ENCODE measurements at regions not wholly inside any gene's neighbourhood (a gene's known extent, or its start where the extent isn't known, plus 50 kb on each side); places are given as distances from the start of the nearest gene placed in this dataset.

DNA sequence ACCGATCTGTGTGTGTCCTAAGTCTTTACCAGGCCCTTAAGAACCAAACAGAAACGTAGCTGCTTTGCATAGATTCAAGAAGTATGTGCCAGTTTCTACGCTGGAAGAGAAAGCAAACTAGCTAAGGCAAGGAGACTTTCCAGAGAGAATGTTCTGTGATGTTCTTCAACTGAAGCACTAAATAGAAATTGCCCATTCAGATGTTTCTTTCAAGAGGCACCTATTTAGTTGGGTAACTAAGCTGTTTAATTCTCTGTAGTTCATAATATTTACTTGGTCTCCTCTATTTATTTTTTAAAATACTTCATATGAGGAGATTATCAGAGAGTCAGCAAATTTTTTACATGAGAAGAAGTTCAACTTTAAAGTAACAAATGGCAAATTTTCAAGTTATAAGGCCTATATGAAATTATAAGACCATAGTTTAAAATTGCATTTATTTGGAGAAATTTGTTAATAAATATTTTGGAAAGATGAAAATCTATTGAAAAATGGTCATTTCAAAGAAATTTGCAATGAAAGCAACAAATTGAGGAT, 279.0 kb downstream of the NEBL start:
- H3K36me3 ChIP-seq = no peaks in the 10 kb centered on the region

DNA sequence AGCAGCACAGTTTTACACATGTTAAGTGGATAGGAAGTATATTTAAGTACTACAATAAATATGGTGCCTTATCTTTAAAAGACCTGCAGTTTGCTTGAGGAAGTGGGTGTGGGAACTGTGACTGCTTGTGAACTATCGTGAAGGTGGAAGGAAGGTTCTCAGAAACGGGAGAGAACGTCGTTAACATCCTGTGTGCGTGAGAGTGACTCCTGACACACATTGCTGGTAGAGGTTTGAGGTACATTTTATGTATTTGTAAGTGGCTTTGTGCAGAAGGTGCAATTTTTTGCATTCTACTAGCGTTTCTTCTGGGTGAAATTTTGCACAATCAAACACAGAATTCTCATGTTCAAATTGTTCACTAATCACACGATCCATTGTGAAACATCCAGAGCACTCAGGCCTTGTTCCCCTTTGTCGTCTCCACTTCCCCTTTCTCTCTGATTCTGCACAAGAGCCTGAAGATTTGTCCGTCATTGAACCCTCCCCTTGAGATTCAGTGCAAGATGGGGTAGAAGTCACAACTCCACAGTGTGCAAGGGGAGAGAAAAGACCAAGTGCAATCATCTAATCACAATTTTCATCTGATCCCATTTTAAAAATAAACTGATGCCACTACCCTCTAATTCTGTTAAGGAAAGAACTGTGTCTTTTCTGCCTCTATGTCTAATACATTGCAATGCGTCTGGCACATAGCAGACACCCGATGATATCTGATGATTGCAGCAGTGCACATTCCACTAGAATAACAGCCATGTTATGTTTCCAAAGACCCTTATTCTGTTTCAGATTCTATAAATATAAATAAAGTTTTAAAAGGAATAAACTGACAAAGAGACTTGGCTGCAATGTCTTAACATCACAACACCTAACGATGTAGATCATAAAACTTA, 279.9 kb downstream of the NEBL start:
- Histone ChIP-seq H3K36me3 (no peaks in the 10 kb centered on the region), H3K4me3 (no peak overlapping the region), H3K9me3 (replicated peaks) (no peaks in the 10 kb centered on the region), H3K27me3 (replicated peaks) (no peaks in the 10 kb centered on the region), H3K27ac (no peak overlapping the region), H3K4me1 (replicated peaks) (no peaks in the 10 kb centered on the region)
- DNase-seq (ENCODE audit: low read depth in 1 of 2, low spot score in 2 of 2) = no peak

More for the DNA sequence above, 279.0 kb downstream of the NEBL start:
- Histone ChIP-seq H3K27me3 (replicated peaks) (no peaks in the 10 kb centered on the region), H3K4me1 (replicated peaks) (peaks cover 5% of the 10 kb centered on the region; the same call in 1 of the 2 replicates), H3K27ac (no peak overlapping the region), H3K4me3 (no peak overlapping the region), H3K9me3 (replicated peaks) (no peaks in the 10 kb centered on the region)
- no peak for DNase-seq (ENCODE audit: low read depth in 1 of 2, low spot score in 2 of 2)

GRCh38 chr10:20616056-20616671, 280.9 kb downstream of the NEBL start:
- Histone ChIP-seq H3K27me3 (replicated peaks) (no peaks in the 10 kb centered on the region), H3K27ac (no peak overlapping the region), H3K9me3 (replicated peaks) (no peaks in the 10 kb centered on the region), H3K36me3 (no peaks in the 10 kb centered on the region), H3K4me1 (replicated peaks) (no peaks in the 10 kb centered on the region), H3K4me3 (no peak overlapping the region)
- no peak for DNase-seq (ENCODE audit: low read depth in 1 of 2, low spot score in 2 of 2)

- no peaks in the 10 kb centered on the region for H3K9me3 ChIP-seq (replicated peaks)
- H3K36me3 ChIP-seq = no peaks in the 10 kb centered on the region
- H3K27ac ChIP-seq = no peak overlapping the region
- DNase-seq (ENCODE audit: low read depth in 1 of 2, low spot score in 2 of 2) = no peak
- H3K4me1 ChIP-seq (replicated peaks) = no peaks in the 10 kb centered on the region
- H3K27me3 ChIP-seq (replicated peaks) = no peaks in the 10 kb centered on the region
- H3K4me3 ChIP-seq = no peak overlapping the region
Observed at GRCh38 chr10:20615395-20615794, 281.7 kb downstream of the NEBL start.

GRCh38 chr10:20614911-20615310, 282.2 kb downstream of the NEBL start:
- no peaks in the 10 kb centered on the region for H3K4me1 ChIP-seq (replicated peaks)
- H3K27me3 ChIP-seq (replicated peaks) = no peaks in the 10 kb centered on the region
- no peaks in the 10 kb centered on the region for H3K9me3 ChIP-seq (replicated peaks)
- H3K27ac ChIP-seq = no peak overlapping the region
- no peaks in the 10 kb centered on the region for H3K36me3 ChIP-seq
- H3K4me3 ChIP-seq = no peak overlapping the region
- DNase-seq (ENCODE audit: low read depth in 1 of 2, low spot score in 2 of 2) = no peak

- H3K9me3 ChIP-seq (replicated peaks) = no peaks in the 10 kb centered on the region
- H3K27me3 ChIP-seq (replicated peaks) = no peaks in the 10 kb centered on the region
- H3K4me3 ChIP-seq = no peak overlapping the region
- no peak for DNase-seq (ENCODE audit: low read depth in 1 of 2, low spot score in 2 of 2)
- no peaks in the 10 kb centered on the region for H3K4me1 ChIP-seq (replicated peaks)
- H3K36me3 ChIP-seq = no peaks in the 10 kb centered on the region
- H3K27ac ChIP-seq = no peak overlapping the region
Observed at GRCh38 chr10:20608503-20608902, 288.6 kb downstream of the NEBL start.

- no peaks in the 10 kb centered on the region for H3K4me1 ChIP-seq (replicated peaks)
- H3K4me3 ChIP-seq = no peak overlapping the region
- no peaks in the 10 kb centered on the region for H3K27me3 ChIP-seq (replicated peaks)
- H3K36me3 ChIP-seq = no peaks in the 10 kb centered on the region
- DNase-seq (ENCODE audit: low read depth in 1 of 2, low spot score in 2 of 2) = no peak
- no peaks in the 10 kb centered on the region for H3K9me3 ChIP-seq (replicated peaks)
- no peak overlapping the region for H3K27ac ChIP-seq
Observed at GRCh38 chr10:20606985-20607384, 290.1 kb downstream of the NEBL start.

DNA sequence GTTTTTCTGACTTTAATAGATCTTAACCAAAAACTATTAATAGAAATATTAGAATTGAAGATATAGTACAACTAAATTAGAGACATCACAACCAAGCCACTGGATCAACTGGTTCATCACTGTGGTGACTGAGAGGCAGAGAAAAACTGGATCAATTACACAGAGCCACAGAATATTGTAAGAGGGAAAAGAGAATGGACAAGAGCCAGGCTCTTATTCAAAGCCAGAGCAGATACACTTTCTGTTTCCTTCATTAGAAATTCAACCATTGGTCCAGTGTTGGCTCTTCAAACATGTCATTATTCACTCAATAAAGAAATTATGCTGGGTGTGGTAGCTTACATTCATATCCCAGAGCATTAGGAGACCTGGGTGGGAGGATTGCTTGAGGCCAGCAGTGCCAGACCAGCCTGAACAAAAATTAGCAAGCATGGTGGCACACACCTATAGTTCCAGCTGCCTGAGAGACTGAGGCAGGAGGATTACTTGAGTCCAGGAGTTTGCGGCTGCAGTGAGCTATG, 295.1 kb downstream of the NEBL start:
- H3K4me3 ChIP-seq = no peak overlapping the region
- H3K4me1 ChIP-seq (replicated peaks) = peaks cover 22% of the 10 kb centered on the region
- H3K27me3 ChIP-seq (replicated peaks) = no peaks in the 10 kb centered on the region
- DNase-seq (ENCODE audit: low read depth in 1 of 2, low spot score in 2 of 2) = no peak
- no peak overlapping the region for H3K27ac ChIP-seq
- H3K9me3 ChIP-seq (replicated peaks) = no peaks in the 10 kb centered on the region
- no peaks in the 10 kb centered on the region for H3K36me3 ChIP-seq

DNA sequence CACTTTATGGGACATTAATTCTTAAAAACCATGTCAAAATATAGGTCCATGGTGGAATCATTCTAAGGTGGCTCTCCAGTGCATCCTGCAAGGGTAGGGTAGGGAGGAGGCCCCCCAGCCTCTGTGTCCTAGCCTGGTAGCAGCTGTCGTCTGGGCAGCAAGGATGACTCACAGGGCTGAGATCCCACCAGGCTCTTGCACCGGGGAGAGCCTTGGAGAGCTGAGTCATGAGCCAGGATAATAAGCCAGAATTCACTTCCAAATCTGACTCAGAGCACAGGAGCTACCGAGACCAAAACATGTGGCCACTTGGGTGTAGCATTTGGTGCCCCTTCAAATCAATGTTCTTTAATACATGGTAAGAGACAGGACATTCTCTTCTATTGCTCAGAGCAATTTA, 298.5 kb downstream of the NEBL start:
- Histone ChIP-seq H3K9me3 (replicated peaks) (no peaks in the 10 kb centered on the region), H3K27ac (peak overlapping the region; percentile 85), H3K4me3 (no peak overlapping the region), H3K4me1 (replicated peaks) (peaks cover 35% of the 10 kb centered on the region), H3K27me3 (replicated peaks) (no peaks in the 10 kb centered on the region), H3K36me3 (no peaks in the 10 kb centered on the region)
- DNase-seq (ENCODE audit: low read depth in 1 of 2, low spot score in 2 of 2) = peak; percentile 80 to 93

DNA sequence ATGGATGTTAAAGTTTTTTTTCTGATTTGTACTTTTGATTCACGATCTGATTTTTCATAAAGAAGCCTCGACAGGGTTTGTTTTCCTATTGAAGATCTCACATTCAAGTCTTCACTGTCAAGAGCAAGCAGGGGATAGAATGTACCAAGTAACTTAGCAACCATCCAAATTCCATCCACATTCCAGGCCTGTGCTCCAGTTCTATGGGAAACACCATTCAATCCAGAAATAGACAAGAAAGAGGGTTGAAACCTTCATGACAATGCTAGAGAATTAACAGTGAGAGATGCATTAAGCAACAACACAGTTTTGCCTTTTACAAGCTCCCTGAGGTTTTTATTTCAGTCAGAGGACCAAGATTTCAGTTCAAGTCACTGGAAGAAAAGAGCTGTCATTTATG, 300.2 kb downstream of the NEBL start:
- H3K27ac ChIP-seq = peak overlapping the region; percentile 85
- no peaks in the 10 kb centered on the region for H3K27me3 ChIP-seq (replicated peaks)
- H3K4me1 ChIP-seq (replicated peaks) = peaks cover 35% of the 10 kb centered on the region
- H3K9me3 ChIP-seq (replicated peaks) = no peaks in the 10 kb centered on the region
- H3K36me3 ChIP-seq = no peaks in the 10 kb centered on the region
- DNase-seq (ENCODE audit: low read depth in 1 of 2, low spot score in 2 of 2) = peak in 1 of 2 experiments; percentile 72
- no peak overlapping the region for H3K4me3 ChIP-seq

- no peak overlapping the region for H3K4me3 ChIP-seq
- no peaks in the 10 kb centered on the region for H3K9me3 ChIP-seq (replicated peaks)
- peak overlapping the region; percentile 85 for H3K27ac ChIP-seq
- H3K27me3 ChIP-seq (replicated peaks) = no peaks in the 10 kb centered on the region
- DNase-seq (ENCODE audit: low read depth in 1 of 2, low spot score in 2 of 2) = peak in 1 of 2 experiments; percentile 75
- H3K36me3 ChIP-seq = no peaks in the 10 kb centered on the region
- peaks cover 35% of the 10 kb centered on the region for H3K4me1 ChIP-seq (replicated peaks)
Observed at GRCh38 chr10:20596065-20596755, 300.9 kb downstream of the NEBL start.

DNA sequence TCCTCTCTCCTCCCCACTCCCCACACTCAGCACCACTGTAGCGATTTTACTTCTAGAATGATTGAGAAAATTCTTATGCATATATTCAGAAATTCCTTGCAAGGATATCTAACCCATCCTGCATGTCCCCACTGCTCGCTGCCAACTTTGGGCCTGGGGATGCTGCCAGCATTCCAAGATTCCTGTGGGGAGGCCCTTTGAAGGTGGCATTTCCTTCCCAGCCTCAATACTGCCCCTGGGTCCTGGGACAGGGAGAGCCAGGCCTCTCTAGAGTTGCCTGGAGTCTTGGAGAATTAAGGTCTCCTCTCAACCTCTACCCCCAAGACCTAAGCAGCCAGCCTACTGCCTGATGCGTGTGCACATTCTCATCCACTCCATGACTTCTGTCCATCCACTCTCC, 303.5 kb downstream of the NEBL start:
- Histone ChIP-seq H3K27ac (no peak overlapping the region), H3K9me3 (replicated peaks) (no peaks in the 10 kb centered on the region)
- DNase-seq (ENCODE audit: low read depth in 1 of 2, low spot score in 2 of 2) = peak in 1 of 2 experiments; percentile 18

GRCh38 chr10:20582041-20582440, 315.1 kb downstream of the NEBL start:
- no peak overlapping the region for H3K4me3 ChIP-seq
- H3K9me3 ChIP-seq (replicated peaks) = no peaks in the 10 kb centered on the region

More for the DNA sequence above, 303.5 kb downstream of the NEBL start:
- Histone ChIP-seq H3K36me3 (no peaks in the 10 kb centered on the region), H3K4me1 (replicated peaks) (peaks cover 29% of the 10 kb centered on the region), H3K4me3 (no peak overlapping the region), H3K27me3 (replicated peaks) (no peaks in the 10 kb centered on the region)

More at GRCh38 chr10:20582041-20582440, 315.1 kb downstream of the NEBL start:
- H3K36me3 ChIP-seq = no peaks in the 10 kb centered on the region
- H3K27ac ChIP-seq = no peak overlapping the region
- H3K4me1 ChIP-seq (replicated peaks) = no peaks in the 10 kb centered on the region
- no peaks in the 10 kb centered on the region for H3K27me3 ChIP-seq (replicated peaks)
- no peak for DNase-seq (ENCODE audit: low read depth in 1 of 2, low spot score in 2 of 2)

Data from SJSA1 (cell line).